ENCODE measurements at regions not wholly inside any gene's neighbourhood (a gene's known extent, or its start where the extent isn't known, plus 50 kb on each side); places are given as distances from the start of the nearest gene placed in this dataset.

DNA sequence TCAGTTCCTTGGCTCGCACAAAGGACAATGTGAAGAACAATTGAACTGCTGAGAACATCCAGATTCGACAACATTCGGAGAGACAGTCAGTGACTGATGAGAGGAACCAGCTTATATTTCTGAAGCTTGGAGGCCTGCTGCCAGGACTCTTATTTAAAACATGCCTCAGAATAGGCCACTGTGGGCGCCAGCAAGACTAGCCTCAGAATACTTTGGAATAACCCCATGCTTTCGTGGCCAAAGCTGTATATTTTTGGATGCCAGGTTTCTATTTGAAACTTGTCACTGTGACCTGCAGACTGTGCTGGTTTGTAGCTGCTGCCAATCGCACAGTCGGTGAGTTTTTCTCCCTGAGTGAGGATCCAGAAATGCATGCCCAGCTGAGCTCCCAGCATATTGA, 129.9 kb upstream of the UBE3A start:
- TF ChIP-seq, protein P1, sequence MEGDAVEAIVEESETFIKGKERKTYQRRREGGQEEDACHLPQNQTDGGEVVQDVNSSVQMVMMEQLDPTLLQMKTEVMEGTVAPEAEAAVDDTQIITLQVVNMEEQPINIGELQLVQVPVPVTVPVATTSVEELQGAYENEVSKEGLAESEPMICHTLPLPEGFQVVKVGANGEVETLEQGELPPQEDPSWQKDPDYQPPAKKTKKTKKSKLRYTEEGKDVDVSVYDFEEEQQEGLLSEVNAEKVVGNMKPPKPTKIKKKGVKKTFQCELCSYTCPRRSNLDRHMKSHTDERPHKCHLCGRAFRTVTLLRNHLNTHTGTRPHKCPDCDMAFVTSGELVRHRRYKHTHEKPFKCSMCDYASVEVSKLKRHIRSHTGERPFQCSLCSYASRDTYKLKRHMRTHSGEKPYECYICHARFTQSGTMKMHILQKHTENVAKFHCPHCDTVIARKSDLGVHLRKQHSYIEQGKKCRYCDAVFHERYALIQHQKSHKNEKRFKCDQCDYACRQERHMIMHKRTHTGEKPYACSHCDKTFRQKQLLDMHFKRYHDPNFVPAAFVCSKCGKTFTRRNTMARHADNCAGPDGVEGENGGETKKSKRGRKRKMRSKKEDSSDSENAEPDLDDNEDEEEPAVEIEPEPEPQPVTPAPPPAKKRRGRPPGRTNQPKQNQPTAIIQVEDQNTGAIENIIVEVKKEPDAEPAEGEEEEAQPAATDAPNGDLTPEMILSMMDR (IDR thresholded peaks at IDR 0.05) = no peak
- no peak for TF ChIP-seq POLR2A (IDR thresholded peaks at IDR 0.05)

All from Peyer's patch (tissue), 4 donors.